Activated T-cell treated with anti-CD3 and anti-CD28 coated beads, Interleukin-2, amount 50 U/mL, for 72 hours (primary cell): ENCODE measurements at regions not wholly inside any gene's neighbourhood (a gene's known extent, or its start where the extent isn't known, plus 50 kb on each side); places are given as distances from the start of the nearest gene placed in this dataset.

Experiments used
- ATAC-seq, 2 donors: fragments of 150-1000 bp; cut with Tn5 transposase; replicated peaks in 1 of 2; 2 replicates each; pipeline ENCODE4 v1.10.0; 2021; ENCODE audit warnings: moderate library complexity in 2 of 2, mild to moderate bottlenecking in 1 of 2
- DNase-seq, 2 donors: peaks; one replicate each; pipeline ENCODE4 v3.0.0; 2021 to 2022; ENCODE audit warnings: mixed read lengths in 1 of 2
- H3K27ac Mint-ChIP-seq: one replicate; pipeline ENCODE4 v1.8.0; 2022; ENCODE audit warnings: mild to moderate bottlenecking, moderate library complexity, mixed read lengths
- H3K27me3 Mint-ChIP-seq: one replicate; pipeline ENCODE4 v1.8.0; 2022; ENCODE audit warnings: low read depth, mixed read lengths
- H3K36me3 Mint-ChIP-seq, 2 donors: one replicate each; pipeline ENCODE4 v1.8.0; 2022; ENCODE audit warnings: mixed read lengths in 2 of 2, mild to moderate bottlenecking in 1 of 2; ENCODE audit not compliant: insufficient read depth in 2 of 2
- H3K4me1 Mint-ChIP-seq: one replicate; pipeline ENCODE4 v1.8.0; 2022; ENCODE audit warnings: low read depth, mixed read lengths
- H3K4me3 Mint-ChIP-seq, 2 donors: one replicate each; pipeline ENCODE4 v1.8.0; 2022; ENCODE audit warnings: mild to moderate bottlenecking in 2 of 2, mixed read lengths in 2 of 2, moderate library complexity in 2 of 2
- H3K9me3 Mint-ChIP-seq, 2 donors: one replicate each; pipeline ENCODE4 v1.8.0; 2022; ENCODE audit warnings: mixed read lengths in 2 of 2

DNA sequence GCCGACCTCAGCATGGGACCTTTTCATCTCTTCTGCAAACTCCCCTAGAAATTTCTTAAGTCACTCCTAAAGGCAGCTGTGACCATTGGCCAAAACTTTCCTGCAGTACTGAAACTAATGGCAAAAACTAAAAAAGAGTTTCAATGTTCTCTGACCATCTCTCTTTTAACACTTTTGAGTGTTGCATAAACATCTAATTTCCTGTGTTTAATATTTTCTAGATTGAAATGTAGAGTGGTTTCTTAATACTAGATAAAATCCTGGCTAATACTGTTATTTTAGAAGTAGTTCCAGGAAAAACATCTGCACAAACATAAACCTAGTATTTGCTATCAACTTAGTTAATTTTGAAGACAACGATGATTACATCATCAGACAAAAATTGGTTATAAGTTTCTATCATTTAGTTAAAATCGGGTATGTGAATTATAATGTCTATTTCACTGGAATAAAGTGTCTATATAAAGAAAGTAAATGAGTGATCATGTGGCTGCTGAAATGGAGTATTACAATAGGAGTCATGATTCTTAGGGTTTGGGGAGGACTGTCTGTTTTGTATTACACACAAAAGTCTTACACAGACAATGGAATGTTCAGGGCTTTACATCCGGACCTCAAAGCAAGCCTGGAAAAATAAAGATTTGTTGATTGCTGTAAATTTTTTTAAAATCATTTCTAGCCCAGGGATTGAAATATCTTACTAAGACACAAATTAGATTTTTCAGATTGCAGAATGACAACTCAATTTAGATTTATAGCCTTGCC, 1323.4 kb downstream of the C4orf33 start:
- H3K4me1 Mint-ChIP-seq = no peaks in the 10 kb centered on the region
- DNase-seq (no peak), ATAC-seq (no peak)
- no peak overlapping the region for H3K27ac Mint-ChIP-seq
- H3K27me3 Mint-ChIP-seq = no peaks in the 10 kb centered on the region
- H3K36me3 Mint-ChIP-seq = no peaks in the 10 kb centered on the region
- no peak overlapping the region for H3K4me3 Mint-ChIP-seq
- H3K9me3 Mint-ChIP-seq = peaks cover 0 to 7% of the 10 kb centered on the region in 2 donors

DNA sequence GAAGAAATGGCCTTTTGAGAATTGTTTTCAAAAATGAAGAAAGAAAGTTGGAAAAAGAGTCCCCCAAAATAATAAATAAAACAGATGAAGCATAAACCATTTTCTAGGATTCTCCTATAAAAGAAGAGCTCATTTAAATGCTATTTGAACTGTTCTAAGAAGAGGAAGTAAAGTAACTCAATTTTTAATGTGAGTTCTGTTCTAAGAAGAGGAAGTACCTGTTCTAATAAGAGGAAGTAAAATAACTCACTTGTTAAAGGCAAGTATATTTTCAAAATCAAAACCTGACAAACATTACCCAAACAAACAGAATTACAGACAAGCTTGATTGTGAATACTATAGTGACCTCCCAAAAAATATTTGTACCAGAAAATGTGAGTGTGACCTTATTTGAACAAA, 1326.3 kb downstream of the C4orf33 start:
- Mint-ChIP-seq H3K36me3 (no peaks in the 10 kb centered on the region), H3K27ac (no peak overlapping the region), H3K9me3 (peaks cover 2 to 7% of the 10 kb centered on the region in 2 donors), H3K27me3 (no peaks in the 10 kb centered on the region), H3K4me3 (no peak overlapping the region), H3K4me1 (no peaks in the 10 kb centered on the region)
- no peak for DNase-seq
- ATAC-seq = no peak

DNA sequence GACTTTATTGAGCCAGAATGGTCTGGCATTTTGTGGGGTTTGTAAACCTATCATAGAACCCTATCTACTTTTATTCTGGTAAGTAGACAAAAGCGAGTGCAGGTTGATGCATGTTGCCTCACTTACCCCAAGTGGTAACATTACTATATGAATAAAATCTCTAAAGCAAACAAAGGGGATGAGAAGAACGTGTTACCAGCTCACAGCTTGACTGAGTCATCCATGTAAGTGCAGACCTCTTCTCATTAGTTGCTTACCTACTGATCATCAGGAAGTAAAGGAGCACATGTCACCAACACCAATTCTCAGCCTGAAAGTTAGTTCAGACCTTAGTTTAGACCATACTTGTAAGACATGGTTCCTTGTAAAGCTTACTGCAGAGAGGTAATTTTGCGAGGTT, 1328.3 kb downstream of the C4orf33 start:
- Mint-ChIP-seq H3K4me3 (no peak overlapping the region), H3K27ac (no peak overlapping the region)

DNA sequence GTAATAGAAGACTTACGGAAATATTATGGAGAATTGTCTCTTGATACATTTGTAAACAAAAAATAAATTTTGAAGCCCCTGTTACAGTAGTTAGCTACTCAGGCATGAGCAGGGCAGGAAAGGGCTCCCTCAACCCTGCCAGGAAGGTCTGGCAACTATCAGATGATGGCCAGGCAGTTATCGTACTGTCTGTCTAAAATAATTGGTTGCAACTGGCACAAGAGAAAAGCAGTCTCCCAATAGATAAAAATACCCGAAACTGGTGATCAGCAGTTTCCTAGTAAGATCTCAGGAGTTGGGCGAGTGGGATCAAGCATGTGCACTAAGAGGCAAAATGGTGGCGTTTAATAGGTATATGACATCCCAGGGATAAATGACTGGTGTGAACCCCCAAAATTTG, 1336.3 kb downstream of the C4orf33 start:
- Mint-ChIP-seq H3K27me3 (no peaks in the 10 kb centered on the region), H3K4me1 (no peaks in the 10 kb centered on the region), H3K27ac (no peak overlapping the region), H3K36me3 (no peaks in the 10 kb centered on the region), H3K9me3 (peaks cover 7 to 9% of the 10 kb centered on the region in 2 donors), H3K4me3 (no peak overlapping the region)
- ATAC-seq (no peak), DNase-seq (no peak)

More for the DNA sequence above, 1328.3 kb downstream of the C4orf33 start:
- Mint-ChIP-seq H3K4me1 (no peaks in the 10 kb centered on the region), H3K27me3 (no peaks in the 10 kb centered on the region), H3K36me3 (no peaks in the 10 kb centered on the region), H3K9me3 (peaks cover 2 to 7% of the 10 kb centered on the region in 2 donors)
- DNase-seq (no peak), ATAC-seq (no peak)

DNA sequence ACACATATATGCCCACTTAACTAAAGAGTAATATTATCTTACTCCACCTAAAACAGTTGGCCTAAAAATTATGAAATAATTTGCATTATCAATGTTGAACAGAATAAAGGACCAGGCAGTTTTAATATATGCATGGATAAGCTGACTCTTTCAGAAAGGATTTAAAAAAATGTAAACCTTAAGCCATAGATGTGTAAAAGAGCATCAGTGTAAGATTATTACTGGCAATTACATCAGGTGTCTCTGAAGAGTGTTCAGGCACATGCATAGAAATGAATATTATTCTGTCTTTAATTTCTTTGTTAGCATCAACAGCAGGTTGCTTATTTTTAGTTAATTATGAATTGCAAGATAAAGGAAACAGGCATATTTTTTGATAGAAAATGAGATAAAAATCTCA, 1353.8 kb downstream of the C4orf33 start:
- Mint-ChIP-seq H3K4me3 (no peak overlapping the region), H3K9me3 (peaks cover 0 to 8% of the 10 kb centered on the region in 2 donors), H3K36me3 (no peaks in the 10 kb centered on the region), H3K27me3 (no peaks in the 10 kb centered on the region), H3K4me1 (no peaks in the 10 kb centered on the region), H3K27ac (no peak overlapping the region)
- ATAC-seq (no peak), DNase-seq (no peak)

DNA sequence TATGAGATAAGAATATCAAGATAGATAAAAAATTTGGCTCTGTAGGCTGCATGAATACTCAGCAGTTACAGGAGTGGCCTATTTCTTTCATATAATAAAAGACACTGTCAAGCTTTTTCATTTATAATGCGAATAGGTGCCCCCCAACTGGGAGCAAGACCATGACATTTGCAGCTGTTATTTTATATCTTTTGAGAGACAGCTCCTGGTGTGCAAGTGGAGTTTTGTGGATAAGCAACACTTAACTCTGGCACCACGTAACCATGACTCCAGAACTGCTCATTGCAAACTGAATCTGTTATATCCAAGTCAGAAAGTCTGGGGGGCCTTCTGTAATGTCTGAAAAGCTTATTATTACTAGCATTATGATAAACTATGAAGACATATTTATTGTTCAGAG, 1372.4 kb downstream of the C4orf33 start:
- DNase-seq (no peak), ATAC-seq (no peak)
- Mint-ChIP-seq H3K9me3 (peaks cover 5 to 6% of the 10 kb centered on the region in 2 donors), H3K27ac (no peak overlapping the region), H3K27me3 (no peaks in the 10 kb centered on the region), H3K4me3 (no peak overlapping the region), H3K36me3 (no peaks in the 10 kb centered on the region), H3K4me1 (no peaks in the 10 kb centered on the region)

DNA sequence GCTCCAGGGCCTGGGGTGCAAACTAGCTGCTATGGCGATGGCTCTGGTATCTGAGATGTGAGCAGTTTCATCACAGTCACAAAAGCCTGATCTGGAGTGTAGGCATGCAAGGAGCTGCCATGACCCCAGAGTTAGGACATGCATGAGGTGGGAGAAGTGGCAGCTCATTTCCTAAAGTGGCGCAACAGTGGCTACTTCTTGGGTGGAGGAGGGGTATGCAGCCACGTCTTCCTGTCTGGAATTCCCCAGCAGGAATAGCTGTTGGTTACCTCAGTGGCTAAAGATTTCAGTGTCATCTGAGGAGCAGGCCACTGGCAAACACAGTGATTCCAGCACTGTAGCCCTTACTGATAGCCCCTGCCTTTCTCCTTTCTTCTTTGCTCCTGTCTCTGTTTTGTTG, 1382.5 kb downstream of the C4orf33 start:
- Mint-ChIP-seq H3K9me3 (peaks cover 7 to 8% of the 10 kb centered on the region in 2 donors), H3K36me3 (no peaks in the 10 kb centered on the region), H3K27me3 (no peaks in the 10 kb centered on the region), H3K27ac (no peak overlapping the region), H3K4me3 (no peak overlapping the region), H3K4me1 (no peaks in the 10 kb centered on the region)
- DNase-seq (no peak), ATAC-seq (no peak)

DNA sequence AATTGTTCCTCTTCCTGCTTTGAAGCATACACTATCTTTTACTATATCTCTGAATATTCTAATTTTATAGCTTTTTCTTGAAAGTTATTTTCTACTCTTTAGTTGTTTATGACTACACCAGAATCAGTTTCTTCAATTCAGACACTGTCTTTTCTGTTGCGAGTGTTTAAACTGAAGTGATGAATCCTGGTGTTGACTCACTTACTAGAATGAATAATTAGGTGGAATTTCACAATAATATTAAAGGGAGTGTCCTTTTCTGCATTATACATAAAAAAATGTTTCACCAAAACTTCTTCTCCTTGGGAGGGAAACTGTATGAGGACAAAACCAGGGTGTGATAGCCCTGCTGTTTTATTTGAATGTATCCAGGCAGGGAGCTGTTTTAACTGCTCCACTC, 1383.1 kb downstream of the C4orf33 start:
- Mint-ChIP-seq H3K27ac (no peak overlapping the region), H3K4me3 (no peak overlapping the region), H3K36me3 (no peaks in the 10 kb centered on the region), H3K4me1 (no peaks in the 10 kb centered on the region), H3K27me3 (no peaks in the 10 kb centered on the region), H3K9me3 (peaks cover 7 to 10% of the 10 kb centered on the region in 2 donors)
- ATAC-seq (no peak), DNase-seq (no peak)

DNA sequence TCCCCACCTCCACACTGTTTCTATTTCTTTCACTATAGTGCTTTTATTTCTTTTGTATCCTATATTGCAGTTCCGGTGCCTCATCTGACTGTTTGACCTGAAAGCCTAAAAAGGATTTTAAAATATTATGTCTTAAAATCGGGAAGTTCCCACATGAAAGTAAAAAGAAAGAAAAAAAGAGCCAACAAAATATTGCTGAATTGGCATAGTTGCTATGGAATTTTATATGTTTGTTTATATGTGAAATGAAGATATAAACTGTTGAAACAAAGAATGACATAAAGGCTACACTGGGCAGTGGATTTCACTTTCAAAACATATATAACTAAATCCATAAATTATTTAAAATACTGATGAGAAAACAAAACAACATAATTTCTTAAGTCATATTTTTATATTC, 1383.7 kb downstream of the C4orf33 start:
- no peaks in the 10 kb centered on the region for H3K4me1 Mint-ChIP-seq
- peaks cover 7 to 10% of the 10 kb centered on the region in 2 donors for H3K9me3 Mint-ChIP-seq
- H3K4me3 Mint-ChIP-seq = no peak overlapping the region
- H3K27ac Mint-ChIP-seq = no peak overlapping the region
- no peaks in the 10 kb centered on the region for H3K36me3 Mint-ChIP-seq
- no peaks in the 10 kb centered on the region for H3K27me3 Mint-ChIP-seq
- no peak for DNase-seq
- no peak for ATAC-seq

DNA sequence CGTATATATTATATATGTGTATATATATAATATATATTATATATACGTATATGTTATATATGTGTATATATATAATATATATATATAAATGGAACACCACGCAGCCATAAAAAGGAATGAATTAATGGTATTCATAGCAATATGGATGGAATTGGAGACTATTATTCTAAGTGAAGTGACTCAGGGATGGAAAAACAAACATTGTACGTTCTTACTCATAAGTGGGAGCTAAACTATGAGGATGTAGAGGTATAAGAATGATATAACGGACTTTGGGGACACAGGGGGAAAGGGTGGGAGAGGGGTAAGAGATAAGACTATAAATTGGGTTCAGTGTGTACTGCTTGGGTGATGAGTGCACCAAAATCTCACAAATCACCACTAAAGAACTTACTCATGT, 1388.9 kb downstream of the C4orf33 start:
- Mint-ChIP-seq H3K4me1 (no peaks in the 10 kb centered on the region), H3K27me3 (no peaks in the 10 kb centered on the region), H3K27ac (no peak overlapping the region), H3K4me3 (no peak overlapping the region), H3K9me3 (peaks cover 5 to 10% of the 10 kb centered on the region in 2 donors), H3K36me3 (no peaks in the 10 kb centered on the region)
- no peak for ATAC-seq
- no peak for DNase-seq

DNA sequence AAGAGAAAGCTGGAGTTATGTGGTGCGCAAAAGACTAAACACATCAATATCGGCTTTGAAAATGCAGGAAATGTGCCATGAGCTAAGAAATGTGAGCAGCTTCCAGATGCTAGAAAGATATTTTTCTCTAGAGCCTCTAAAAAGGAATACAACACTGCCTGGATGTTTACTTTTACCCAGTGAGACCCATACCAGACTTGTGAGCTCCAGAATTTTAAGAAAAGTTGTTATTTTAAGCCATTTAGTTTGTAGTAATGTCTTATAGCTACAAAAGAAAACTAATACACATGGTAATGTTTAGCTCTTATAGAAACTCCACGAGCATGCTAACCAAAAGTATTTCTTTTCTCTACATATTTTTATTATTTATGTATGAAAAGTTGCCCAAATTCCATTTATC, 1389.4 kb downstream of the C4orf33 start:
- no peaks in the 10 kb centered on the region for H3K27me3 Mint-ChIP-seq
- DNase-seq (no peak), ATAC-seq (no peak)
- no peaks in the 10 kb centered on the region for H3K36me3 Mint-ChIP-seq
- no peaks in the 10 kb centered on the region for H3K4me1 Mint-ChIP-seq
- H3K27ac Mint-ChIP-seq = no peak overlapping the region
- H3K9me3 Mint-ChIP-seq = peaks cover 5 to 10% of the 10 kb centered on the region in 2 donors
- H3K4me3 Mint-ChIP-seq = no peak overlapping the region

DNA sequence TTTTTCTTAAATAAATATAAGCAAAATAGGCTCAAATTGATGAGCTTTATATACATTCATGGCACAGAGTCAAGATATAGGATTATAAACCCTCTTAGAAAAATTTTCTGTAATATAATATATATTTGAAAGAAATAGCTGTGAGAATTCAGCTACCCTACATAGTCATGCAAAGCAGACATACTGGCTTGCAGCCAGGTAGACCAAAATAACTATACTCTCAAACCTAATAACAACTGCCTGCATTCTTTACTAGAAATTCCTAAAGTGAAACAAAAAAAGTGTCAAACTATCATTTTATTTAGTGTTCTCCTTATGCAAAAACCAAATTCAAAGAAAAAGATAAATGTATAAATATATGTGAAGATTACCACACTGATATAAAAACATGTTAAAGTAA, 1390.2 kb downstream of the C4orf33 start:
- Mint-ChIP-seq H3K9me3 (peaks cover 4 to 10% of the 10 kb centered on the region in 2 donors), H3K36me3 (no peaks in the 10 kb centered on the region), H3K4me1 (no peaks in the 10 kb centered on the region), H3K27me3 (no peaks in the 10 kb centered on the region), H3K27ac (no peak overlapping the region), H3K4me3 (no peak overlapping the region)
- DNase-seq (no peak), ATAC-seq (no peak)

DNA sequence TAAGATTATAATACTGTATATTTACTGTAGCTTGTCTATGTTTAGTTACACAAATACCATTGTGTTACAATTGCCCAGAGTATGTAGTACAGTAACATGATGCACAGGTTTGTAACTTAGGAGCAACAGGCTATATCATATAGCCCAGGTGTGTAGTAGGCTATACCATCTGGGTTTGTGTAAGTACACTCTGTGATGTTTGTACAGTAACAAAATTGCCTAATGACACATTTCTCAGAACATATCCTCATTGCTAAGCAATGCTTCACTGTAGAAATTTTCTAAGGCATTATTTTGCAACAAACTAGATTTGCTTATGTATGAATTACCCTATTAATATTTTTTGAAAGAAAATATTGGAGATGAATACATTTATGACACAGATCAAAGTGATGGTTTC, 1390.9 kb downstream of the C4orf33 start:
- no peaks in the 10 kb centered on the region for H3K27me3 Mint-ChIP-seq
- H3K36me3 Mint-ChIP-seq = no peaks in the 10 kb centered on the region
- peaks cover 4 to 12% of the 10 kb centered on the region in 2 donors for H3K9me3 Mint-ChIP-seq
- no peaks in the 10 kb centered on the region for H3K4me1 Mint-ChIP-seq
- no peak overlapping the region for H3K4me3 Mint-ChIP-seq
- DNase-seq (no peak), ATAC-seq (no peak)
- H3K27ac Mint-ChIP-seq = no peak overlapping the region

DNA sequence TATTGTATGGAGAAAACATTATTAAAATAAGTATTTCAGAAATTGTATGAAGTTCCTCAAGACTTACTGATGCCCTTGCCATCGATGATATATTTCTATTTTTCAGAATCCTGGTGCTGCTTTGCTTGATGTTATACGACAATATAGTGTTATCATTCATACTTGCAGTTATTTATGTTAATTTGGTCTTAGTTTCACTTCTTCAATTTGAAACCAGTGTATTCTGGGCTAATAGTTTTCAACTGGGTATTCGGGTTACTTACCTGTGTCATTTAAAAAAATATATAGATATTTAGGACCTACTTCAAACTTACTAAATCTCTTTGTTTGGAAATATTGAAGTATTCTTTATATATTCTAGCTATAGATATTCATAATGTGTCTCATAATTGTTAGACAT, 1414.7 kb downstream of the C4orf33 start:
- Mint-ChIP-seq H3K27me3 (no peaks in the 10 kb centered on the region), H3K4me1 (no peaks in the 10 kb centered on the region), H3K9me3 (peaks cover 6 to 9% of the 10 kb centered on the region in 2 donors), H3K36me3 (peaks cover 0 to 3% of the 10 kb centered on the region in 2 donors), H3K4me3 (no peak overlapping the region), H3K27ac (no peak overlapping the region)
- no peak for DNase-seq
- ATAC-seq = no peak
